CD4-positive, alpha-beta T cell treated with Interleukin-10 for 1 hour (primary cell): ENCODE measurements at regions not wholly inside any gene's neighbourhood (a gene's known extent, or its start where the extent isn't known, plus 50 kb on each side); places are given as distances from the start of the nearest gene placed in this dataset.

Source experiments
- DNase-seq: peaks from one replicate; pipeline ENCODE4 v3.0.0-alpha.2; 2020

DNA sequence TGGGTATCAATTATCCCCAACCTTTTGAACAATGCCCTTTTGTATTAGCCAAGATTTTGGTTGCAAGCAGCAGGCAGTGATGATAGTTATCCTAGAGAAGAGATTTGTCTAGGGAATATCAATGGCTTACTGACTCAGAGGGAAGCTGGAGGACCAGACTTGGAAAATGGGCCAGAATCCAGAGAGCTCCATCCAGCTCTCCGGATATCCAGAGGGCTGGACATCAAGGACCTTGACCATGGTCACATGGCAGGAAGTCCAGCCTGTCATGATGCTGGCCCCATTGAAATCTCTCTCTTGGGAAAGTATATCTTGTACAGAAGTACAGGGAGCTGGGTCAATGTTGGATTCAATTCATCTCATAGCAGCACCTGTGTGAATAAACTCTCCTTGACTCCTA, 148.5 kb upstream of the PDZRN3 start:
- DNase-seq = no peak

DNA sequence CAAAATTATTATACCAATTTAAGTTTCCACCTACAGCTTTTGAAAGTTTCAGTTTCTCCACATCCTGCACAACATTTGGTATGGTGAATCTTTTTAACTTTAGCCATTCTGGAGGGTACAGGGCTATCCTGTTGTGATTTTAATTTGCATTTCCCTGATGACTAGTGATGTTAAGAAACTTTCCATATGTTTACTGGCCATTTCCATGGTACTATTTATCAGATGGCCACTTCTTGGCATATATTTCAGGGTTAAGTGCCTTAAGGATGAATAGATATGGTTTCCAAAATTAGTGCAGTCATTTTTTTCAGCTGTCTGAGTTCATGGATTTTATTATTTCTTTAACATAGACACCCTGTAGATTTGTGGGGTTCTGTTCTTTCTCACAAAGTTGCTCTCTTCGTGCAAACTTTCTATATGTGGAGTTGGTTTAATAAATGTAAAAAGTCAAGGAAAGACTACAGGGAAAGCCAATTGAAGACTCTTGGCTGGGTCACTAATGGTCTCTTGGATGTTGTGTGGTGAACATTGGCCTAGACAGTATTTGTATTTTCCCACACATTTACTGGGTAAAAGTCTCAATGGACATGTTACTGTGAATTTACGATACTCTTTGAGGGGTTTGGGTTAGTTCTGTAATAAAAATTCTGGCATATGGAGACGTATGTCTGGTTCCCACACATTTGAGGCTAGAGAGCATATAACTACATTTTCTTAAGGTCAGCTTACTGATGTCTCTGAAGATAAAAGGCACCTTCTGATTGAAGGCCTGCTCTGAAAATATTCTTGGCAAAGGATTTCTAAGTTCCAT, 147.5 kb upstream of the PDZRN3 start:
- no peak for DNase-seq

DNA sequence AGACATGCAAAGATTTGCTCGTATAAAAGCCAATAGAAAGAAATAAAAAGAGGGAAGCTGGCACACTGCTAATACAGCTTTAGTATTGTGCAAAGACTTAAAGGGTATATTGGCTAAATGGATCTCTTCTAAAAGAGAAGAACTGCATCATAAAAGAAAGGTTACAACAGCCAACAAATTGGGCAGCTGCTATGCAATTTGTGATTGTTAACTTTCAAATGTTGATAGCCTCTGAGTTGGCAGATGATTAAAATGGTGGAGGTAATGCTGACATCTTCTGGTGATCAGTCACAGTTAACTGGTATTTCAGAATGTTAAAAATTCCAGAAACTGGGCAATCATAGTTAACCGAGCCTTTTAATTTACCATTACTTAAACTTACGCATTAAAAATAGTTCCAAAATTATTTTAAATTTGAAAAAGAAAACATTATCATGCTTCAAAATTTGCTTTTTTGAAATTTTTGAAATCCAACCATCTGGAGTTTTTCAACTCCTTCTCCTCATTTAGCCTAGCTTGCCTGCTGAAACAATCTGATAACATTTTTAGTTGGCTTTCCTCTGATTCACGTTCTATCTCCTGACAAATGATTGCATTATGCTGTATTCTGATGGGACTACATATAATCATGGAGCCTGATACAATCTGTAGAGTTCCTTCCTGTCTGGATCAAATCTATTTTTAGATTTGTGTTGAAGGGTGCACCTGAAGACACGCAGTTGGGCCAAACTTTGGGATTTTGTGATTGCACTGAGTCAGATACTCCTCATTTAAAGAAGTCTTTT, 144.0 kb upstream of the PDZRN3 start:
- no peak for DNase-seq

DNA sequence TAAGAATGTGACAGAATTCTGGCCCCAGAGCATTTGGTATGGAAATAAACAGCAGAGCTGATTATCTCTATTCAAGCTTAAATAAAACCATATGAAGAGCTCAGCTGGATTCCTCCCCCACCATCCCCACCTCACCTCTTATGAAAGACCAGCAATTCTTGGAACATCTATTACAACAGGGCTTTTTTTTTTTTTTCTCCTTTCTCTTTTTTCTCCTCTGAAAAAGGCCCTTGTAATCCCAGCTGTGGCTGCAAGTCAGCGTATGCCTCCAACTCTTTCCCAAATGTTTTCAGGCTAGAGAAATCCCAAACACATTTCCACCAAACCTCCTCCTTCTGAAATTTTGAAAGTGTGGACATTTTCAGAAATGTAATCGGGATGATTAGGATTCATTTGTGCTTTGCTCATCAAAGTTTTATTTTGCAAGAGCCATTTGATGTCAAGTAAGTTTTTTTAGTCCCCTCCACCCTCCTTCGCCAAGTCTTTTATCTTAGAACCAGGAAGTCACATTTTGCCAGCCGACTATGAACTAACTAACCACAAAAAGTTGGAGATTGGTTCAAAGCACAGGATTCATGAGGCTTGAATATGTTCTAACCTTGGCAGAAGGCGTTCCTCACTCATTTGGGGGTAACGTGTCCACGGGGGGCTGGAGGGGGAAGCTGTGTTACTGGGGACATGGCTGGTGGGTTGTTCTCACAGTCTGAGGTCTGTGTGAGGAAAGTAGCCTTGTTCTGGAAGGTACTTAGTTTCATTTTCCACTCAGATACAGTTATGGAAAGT, 142.0 kb upstream of the PDZRN3 start:
- DNase-seq = no peak

DNA sequence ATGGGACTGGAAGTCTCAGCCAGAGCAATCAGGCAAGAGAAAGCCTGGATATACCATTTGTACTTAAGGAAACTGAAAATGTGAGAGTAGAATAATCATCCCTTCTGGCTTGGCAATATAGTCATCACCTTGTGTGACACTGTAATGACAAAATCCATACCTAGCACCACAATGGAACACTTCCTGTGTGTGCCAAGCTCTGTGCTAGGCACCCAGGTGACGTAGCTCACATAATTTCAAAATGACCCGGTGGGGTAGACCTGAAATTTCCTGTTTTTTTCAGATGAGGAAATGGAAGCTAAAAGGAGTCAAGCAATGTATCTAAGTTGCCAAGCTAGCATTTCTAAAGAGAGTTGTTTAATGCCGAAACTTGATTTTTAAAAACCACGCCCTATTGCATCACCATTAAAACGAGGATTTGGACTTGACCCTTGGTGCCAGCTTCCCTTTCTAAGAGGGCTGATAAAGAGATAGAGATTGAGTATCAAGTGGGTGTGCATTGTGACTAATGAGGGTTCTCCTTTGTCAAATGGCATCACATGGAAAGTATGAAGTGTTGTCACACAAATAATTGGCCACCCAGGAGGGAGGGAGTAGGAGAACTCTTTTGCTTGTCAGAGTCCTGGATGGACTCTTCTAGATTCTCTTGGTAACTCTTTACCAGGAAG, 141.3 kb upstream of the PDZRN3 start:
- no peak for DNase-seq

DNA sequence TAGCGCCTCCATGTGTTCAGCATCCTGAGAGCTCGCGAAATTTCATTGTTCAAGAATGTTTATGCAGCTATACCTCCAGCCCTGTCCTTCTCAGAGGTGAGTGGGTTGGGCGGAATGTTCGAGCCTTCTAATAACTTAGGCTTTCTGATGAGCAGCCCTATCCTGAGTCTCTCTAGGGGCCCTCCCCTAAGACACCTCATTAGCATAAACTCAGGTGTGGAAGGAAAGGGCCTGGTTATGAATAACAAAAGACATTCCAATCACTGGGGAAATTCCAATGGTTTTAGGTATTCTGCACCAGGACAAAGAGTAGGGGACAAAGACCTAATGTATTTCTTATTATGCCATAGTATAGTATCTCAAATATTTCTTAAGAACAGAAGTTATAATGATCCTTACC, 138.1 kb upstream of the PDZRN3 start:
- no peak for DNase-seq

DNA sequence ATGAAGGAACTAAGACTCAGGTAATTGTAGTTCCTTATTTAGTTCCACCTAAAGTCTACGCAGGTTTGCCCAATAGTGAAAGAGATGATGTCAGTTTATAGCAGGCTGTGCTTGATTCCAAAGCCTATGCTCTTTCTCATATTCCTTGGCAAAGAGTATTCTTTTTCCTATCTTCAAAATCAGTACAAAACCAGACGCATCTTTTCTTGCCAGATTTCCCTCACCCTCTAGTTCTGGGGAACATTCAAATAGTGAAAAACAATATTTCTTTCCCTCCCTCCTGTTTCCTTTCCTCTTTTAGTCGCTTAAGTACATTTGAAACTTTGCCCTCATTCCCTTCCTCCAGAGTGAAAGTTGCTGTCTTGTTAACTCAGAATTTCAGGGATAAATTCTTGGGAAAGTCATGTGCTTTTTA, 134.6 kb upstream of the PDZRN3 start:
- DNase-seq = no peak

DNA sequence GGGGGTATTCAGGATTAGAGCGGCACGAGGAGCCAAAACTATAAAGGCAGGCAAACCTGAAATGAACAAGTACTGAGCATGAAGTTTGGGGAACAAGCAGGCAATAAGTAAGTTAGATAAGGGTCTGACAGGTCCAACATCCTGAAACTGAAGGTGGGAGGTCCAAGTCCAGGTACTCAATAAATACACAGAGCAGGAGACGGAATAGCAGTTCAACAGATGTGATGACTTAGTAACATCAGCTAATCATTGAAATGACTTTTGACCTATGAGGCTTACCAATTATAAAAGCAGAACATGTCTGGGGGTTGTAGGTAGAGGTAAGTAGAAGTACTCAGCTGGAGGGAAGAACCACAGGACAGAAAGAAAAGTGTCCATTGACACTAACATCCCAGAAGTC, 132.8 kb upstream of the PDZRN3 start:
- no peak for DNase-seq

DNA sequence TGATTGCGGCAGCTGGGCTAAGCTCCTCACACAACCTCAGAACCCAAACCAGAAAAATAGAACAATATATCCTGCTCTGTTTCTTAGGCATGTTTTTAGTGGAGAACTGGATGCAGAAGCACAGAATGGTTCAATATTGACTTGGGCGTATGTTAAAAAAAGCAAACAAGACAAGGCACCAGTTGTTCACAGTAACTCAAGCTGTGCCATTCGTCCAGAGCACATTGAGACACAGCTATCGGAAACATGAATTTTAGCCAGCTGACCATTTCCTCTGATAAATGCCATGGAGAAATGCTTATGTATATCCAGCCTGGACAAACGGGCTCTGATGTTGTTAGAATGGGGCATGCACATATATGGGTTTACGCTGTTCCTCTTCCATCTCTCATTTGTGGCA, 129.2 kb upstream of the PDZRN3 start:
- no peak for DNase-seq

DNA sequence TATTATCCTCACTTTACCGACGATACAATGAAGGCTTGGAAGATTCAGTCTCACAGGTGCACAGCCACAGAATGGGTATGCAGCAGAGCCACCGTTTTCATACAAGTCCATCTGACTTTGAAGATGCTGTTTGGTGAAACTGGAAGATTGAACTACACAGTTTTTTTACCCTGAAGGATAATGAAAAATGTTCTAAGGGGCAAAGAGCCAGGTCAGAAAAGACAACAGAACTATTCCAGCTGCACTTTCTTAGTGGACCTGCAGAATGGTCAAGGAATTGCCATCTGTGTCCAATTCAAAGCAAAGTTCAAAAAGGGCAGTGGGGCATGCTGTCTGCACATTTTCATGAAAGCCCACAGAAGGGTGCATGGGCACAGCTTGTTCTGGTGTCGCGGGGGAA, 127.6 kb upstream of the PDZRN3 start:
- DNase-seq = no peak

DNA sequence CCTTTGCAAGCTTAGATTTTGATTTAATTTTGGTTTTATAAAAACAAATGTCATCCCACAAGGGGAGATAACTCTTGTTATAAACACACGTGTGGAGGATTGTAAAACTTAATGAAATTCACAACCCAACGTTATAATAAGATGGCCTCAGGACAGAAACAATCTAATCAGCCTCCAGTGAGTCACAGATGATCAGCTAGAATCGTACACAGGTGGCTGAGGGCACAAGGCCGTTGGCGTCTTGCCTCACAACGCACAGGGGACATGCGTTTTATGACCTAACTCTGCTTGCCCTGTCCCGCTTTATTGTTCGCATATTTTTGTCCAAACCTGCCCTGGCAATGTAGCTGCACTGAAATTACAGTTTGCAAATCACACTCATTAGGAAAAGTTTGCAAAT, 121.9 kb upstream of the PDZRN3 start:
- DNase-seq = no peak

DNA sequence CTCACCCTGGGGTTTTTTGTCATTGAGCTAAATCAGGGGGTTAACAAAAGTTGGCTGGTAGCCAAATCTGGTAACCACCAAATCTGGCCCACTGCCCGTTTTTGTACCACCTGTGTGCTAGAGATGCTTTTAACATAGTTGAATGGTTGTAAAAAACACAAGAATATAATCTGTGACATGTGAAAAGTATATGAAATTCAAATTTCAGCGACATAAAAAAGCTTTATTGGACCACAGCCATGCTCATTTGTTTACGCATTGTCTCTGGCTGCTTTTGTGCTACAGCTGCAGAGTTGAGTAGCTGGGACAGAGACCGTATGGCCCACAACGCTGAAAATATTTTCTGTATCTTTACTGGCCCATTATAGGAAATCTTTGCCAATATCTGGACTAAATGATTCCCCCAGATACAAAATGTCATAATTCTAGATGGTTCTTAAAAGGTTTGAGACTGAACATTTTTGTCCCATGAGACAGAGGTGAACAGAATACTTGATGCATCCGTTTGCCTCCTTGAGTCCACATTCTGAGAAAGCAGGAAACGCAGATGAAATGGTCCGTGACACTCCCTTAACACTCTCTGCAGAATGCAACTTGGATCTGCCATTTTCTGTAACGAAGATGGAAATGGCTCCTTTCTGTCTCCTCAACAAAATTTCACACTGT, 120.9 kb upstream of the PDZRN3 start:
- DNase-seq = no peak

DNA sequence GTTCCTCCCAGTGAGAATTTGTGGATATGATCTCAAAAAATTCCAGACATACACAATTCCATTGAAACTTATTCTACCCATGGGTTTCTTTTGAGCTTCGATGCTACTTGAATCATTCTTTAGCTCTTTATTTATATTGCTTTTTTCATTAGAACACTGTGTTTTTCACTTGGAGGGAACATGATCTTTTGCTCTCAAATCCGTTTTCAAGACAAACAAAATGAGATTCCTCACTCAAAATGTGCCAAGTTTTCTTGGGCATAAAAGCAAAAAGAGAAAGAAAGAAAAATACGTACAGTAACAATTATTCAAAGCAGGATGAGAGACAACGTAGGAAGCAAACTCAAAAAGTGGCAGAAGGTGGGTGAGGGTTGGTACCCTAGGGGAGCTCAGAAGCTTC, 118.8 kb upstream of the PDZRN3 start:
- no peak for DNase-seq

DNA sequence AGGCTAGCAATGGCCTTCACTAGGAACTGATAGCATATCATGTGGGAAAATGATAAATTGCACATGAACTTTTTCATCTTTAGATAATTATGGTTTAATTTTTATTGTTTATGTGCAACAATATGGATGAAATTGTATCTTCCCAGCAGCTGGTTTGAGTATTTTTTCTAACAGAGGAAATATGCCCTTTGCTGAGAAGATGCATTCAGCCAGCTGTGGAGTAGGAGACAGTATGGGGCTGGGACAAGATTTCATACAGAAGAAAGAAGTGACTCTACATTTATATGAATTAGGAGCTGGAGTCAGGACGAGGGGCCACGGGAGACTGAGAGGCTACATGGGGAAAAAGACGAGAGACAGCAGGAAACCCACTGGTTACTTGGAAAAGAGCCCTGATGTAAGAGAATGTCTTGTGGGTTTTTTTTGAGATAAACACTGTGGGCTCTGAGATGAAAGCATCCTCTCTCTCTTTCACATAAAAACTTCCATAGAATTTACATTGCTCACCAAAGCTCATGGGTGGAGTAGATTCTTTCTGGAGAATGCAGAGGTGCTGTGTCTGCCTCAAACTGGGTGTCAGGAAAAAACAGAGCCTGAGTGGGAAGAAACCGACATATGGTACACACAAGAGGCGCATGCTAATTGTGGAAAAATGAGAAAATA, 115.2 kb upstream of the PDZRN3 start:
- no peak for DNase-seq

DNA sequence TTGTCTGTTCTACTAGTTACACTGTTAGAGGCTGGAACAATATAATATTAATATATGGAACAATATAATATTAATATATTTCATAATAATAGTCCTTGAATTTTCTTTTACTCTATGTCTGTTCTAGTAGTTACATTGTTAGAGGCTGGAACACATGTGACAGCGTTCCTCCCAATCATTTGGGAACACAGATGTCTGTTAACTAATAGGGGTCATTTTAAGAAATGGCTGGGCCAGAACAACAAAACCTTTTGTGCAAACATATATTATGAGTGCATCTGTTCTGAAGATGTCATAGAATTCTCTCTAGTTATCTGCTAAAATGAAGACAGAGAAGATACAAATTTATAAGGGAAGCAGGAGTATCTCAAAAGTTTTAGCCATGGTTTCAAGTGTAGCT, 114.0 kb upstream of the PDZRN3 start:
- no peak for DNase-seq

DNA sequence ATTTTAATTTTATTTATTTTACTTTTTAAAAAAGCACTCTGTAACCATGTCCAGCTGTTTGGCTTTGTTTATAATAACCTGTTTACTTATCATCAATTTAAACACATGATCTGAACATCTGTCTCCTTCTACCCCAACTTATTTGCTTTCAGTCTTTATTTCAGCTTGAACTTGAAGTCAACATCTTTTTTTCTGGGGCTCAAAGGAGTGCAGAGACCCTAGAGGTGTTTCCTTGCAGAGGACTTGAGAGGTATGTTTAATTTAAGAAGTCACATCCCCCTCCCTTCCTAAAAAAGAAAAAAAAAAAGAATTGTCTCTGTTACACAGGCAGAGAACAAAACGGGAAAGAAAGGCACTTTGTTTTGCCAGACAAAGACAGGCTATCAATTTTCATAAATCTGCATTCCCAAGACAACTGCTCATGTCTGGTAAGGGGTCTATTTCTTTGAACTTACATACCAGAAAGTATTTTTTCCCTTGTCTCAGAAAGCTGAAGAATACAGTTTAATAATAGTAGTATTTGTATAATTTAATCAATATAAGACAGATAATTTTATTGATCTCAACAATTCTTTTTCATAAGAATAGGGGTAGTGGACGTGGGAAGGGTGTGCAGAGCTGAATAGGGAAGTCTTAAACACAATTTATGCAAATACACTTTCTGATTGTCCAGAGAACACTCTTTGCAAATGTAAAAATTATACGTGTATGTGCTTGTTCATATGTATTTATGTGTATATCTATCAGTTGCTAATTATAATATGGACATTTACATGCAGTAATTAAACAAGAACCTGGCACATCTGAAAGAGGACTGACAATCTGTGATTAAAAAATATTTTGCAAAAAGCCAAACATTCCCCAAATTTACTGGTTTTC, 109.7 kb upstream of the PDZRN3 start:
- DNase-seq = no peak

DNA sequence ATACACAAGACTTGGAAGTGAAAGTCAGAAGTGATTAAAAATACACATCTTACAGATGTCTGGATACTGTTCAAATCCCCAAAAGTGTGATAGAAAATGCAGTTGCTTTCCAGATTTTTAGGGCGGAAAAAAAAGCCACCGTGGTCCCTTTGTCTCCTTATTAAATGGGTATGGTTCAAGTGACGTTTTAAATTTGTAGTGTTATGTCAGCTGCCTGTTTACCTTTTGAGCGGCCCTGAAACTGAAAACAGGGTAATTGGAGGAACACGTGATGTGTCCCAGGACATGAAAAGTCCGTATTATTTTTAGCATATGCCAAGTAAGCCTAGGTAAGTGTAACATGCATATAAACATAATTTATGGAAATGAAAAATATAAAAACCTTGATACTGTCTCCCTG, 109.0 kb upstream of the PDZRN3 start:
- no peak for DNase-seq

DNA sequence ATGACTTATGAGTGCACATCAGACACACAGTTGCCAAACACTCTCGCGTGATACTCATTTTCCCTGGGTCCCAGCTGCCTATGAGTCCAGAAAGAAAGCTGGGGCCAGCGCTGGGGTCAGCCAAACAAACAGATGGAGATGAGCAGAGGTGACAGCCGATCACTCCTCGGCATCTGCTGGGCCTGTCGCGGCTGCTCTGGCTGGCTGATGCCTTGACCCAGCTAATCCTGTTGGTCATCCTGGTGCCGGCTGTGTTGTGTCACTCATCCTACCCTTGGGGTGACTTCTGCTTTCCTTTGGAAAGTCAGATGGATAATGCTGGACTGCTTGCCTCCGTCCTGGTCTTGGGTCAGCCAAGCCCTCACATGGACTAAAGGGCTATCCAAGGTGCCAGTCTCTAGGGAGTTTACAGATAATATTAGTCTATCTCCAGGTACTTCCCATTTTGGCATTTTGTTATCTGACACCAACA, 105.3 kb upstream of the PDZRN3 start:
- DNase-seq = no peak

DNA sequence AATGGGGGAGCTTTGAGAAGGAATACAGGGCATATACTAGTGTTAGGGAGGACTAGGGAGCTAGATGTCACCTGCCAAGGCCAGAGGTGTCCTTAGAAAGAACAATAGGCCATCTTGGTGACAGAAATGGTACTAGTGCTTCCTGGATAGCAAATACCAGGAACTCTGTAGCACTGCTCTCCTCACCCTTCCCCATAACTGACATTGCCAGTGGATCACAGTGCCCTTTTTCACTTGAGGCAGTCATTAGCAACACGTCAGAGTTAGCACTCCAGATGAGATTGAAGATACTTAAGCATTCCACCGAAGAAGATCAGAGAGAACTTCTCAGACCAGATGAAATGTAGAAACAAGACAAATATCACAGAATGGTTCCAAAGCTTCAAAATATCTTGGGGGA, 103.1 kb upstream of the PDZRN3 start:
- no peak for DNase-seq

DNA sequence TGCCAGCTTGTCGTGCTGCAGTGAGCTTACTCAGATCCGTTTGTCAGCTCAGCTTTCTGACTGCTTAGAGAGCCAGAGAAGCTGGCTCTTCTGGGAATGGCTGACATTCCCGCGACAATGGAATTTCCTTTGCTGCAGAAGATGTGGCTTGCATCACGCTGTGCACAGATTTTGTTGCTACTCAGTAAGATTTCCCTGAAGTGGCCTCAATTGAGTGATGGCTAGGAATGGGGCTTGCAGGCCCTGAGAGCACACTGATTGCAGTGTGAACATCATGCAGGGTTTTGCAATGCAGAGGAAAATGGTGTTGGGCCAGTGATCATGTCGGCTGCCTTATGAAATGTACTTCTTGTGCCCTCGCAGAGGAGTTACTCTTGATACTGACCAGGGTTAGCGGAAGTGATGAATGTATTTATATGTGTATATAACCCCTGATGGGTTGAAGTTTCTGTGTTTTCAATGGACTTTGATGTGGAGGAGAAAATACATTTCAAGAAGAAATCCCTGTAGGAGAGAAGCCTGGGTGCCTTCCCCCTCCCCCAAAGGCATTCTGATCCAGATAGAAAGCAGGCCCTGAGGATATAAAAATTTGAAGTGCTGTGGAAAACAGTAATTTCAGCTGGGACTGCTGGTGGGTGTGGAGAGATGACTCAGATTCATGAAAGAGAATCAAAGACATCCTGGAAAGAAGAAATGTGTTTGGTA, 102.5 kb upstream of the PDZRN3 start:
- no peak for DNase-seq
